ENCODE measurements at regions not wholly inside any gene's neighbourhood (a gene's known extent, or its start where the extent isn't known, plus 50 kb on each side); places are given as distances from the start of the nearest gene placed in this dataset.

GRCh38 chr17:52368886-52369285, 210.4 kb upstream of the CA10 start:
- TF ChIP-seq CTCF (optimal IDR thresholded peaks at IDR 0.05 in 1 of 3, IDR thresholded peaks at IDR 0.05 in 1 of 3, conservative IDR thresholded peaks at IDR 0.05 in 1 of 3; ENCODE audit: extremely low read depth in 1 of 3, insufficient read depth in 2 of 3, low read length in 3 of 3) (no peak), EZH2 (IDR thresholded peaks at IDR 0.05; ENCODE audit: low read length) (no peak)
